IPS-15b (cell line): ENCODE measurements at regions not wholly inside any gene's neighbourhood (a gene's known extent, or its start where the extent isn't known, plus 50 kb on each side); places are given as distances from the start of the nearest gene placed in this dataset.

Experiments
- H3K27me3 ChIP-seq: one replicate; pipeline ENCODE4 v1.6.1; 2013; ENCODE audit warnings: low read length; ENCODE audit not compliant: control insufficient read depth, insufficient read depth
- H3K36me3 ChIP-seq: one replicate; pipeline ENCODE4 v1.6.1; 2013; ENCODE audit warnings: low read length; ENCODE audit not compliant: control insufficient read depth, insufficient read depth
- H3K4me1 ChIP-seq: one replicate; pipeline ENCODE4 v1.6.1; 2013; ENCODE audit warnings: mild to moderate bottlenecking, low read length; ENCODE audit not compliant: control insufficient read depth, insufficient read depth
- H3K4me3 ChIP-seq: one replicate; pipeline ENCODE4 v1.5.1; 2013; ENCODE audit warnings: low read depth, low read length
- H3K9ac ChIP-seq: one replicate; pipeline ENCODE4 v1.6.1; 2013; ENCODE audit warnings: low read depth, mild to moderate bottlenecking, low read length
- H3K9me3 ChIP-seq: one replicate; pipeline ENCODE4 v1.6.1; 2013; ENCODE audit warnings: mild to moderate bottlenecking, low read length; ENCODE audit not compliant: control insufficient read depth, insufficient read depth

- Histone ChIP-seq H3K9me3 (no peaks in the 10 kb centered on the region), H3K9ac (no peak overlapping the region), H3K36me3 (no peaks in the 10 kb centered on the region), H3K4me1 (no peaks in the 10 kb centered on the region), H3K4me3 (no peak overlapping the region), H3K27me3 (no peaks in the 10 kb centered on the region)
These were observed 152.1 kb upstream of the RALGAPA2 start for GRCh38 chr20:20864351-20865096.

- no peaks in the 10 kb centered on the region for H3K27me3 ChIP-seq
- H3K4me1 ChIP-seq = no peaks in the 10 kb centered on the region
- H3K9me3 ChIP-seq = no peaks in the 10 kb centered on the region
- H3K36me3 ChIP-seq = no peaks in the 10 kb centered on the region
- no peak overlapping the region for H3K4me3 ChIP-seq
- no peak overlapping the region for H3K9ac ChIP-seq
These were observed 147.8 kb upstream of the RALGAPA2 start for GRCh38 chr20:20860078-20860806.

GRCh38 chr20:20859510-20859909 lies 147.1 kb upstream of the RALGAPA2 start:
- H3K9me3 ChIP-seq = no peaks in the 10 kb centered on the region
- H3K27me3 ChIP-seq = no peaks in the 10 kb centered on the region

GRCh38 chr20:20856956-20857355 lies 144.5 kb upstream of the RALGAPA2 start:
- H3K36me3 ChIP-seq = no peaks in the 10 kb centered on the region
- no peaks in the 10 kb centered on the region for H3K9me3 ChIP-seq
- H3K9ac ChIP-seq = no peak overlapping the region
- no peak overlapping the region for H3K4me3 ChIP-seq
- no peaks in the 10 kb centered on the region for H3K4me1 ChIP-seq
- H3K27me3 ChIP-seq = no peaks in the 10 kb centered on the region

More at GRCh38 chr20:20859510-20859909, 147.1 kb upstream of the RALGAPA2 start:
- Histone ChIP-seq H3K4me3 (no peak overlapping the region), H3K4me1 (no peaks in the 10 kb centered on the region), H3K9ac (no peak overlapping the region), H3K36me3 (no peaks in the 10 kb centered on the region)

GRCh38 chr20:20856306-20856705 lies 143.9 kb upstream of the RALGAPA2 start:
- no peaks in the 10 kb centered on the region for H3K27me3 ChIP-seq
- H3K4me1 ChIP-seq = no peaks in the 10 kb centered on the region
- H3K36me3 ChIP-seq = no peaks in the 10 kb centered on the region
- H3K9me3 ChIP-seq = no peaks in the 10 kb centered on the region
- no peak overlapping the region for H3K4me3 ChIP-seq
- H3K9ac ChIP-seq = no peak overlapping the region

GRCh38 chr20:20851385-20851784 lies 138.9 kb upstream of the RALGAPA2 start:
- no peaks in the 10 kb centered on the region for H3K9me3 ChIP-seq
- no peak overlapping the region for H3K9ac ChIP-seq
- no peak overlapping the region for H3K4me3 ChIP-seq
- H3K36me3 ChIP-seq = no peaks in the 10 kb centered on the region
- H3K27me3 ChIP-seq = no peaks in the 10 kb centered on the region
- no peaks in the 10 kb centered on the region for H3K4me1 ChIP-seq

- Histone ChIP-seq H3K4me3 (no peak overlapping the region), H3K4me1 (no peaks in the 10 kb centered on the region), H3K9me3 (no peaks in the 10 kb centered on the region), H3K36me3 (no peaks in the 10 kb centered on the region), H3K9ac (no peak overlapping the region), H3K27me3 (no peaks in the 10 kb centered on the region)
These were observed 138.0 kb upstream of the RALGAPA2 start for GRCh38 chr20:20850407-20850806.

- no peaks in the 10 kb centered on the region for H3K27me3 ChIP-seq
- H3K36me3 ChIP-seq = no peaks in the 10 kb centered on the region
- H3K9ac ChIP-seq = no peak overlapping the region
- no peaks in the 10 kb centered on the region for H3K9me3 ChIP-seq
- no peaks in the 10 kb centered on the region for H3K4me1 ChIP-seq
- H3K4me3 ChIP-seq = no peak overlapping the region
These were observed 136.7 kb upstream of the RALGAPA2 start for GRCh38 chr20:20849161-20849560.

- Histone ChIP-seq H3K4me3 (no peak overlapping the region), H3K9me3 (no peaks in the 10 kb centered on the region), H3K36me3 (no peaks in the 10 kb centered on the region), H3K9ac (no peak overlapping the region), H3K4me1 (no peaks in the 10 kb centered on the region), H3K27me3 (no peaks in the 10 kb centered on the region)
These were observed 135.4 kb upstream of the RALGAPA2 start for GRCh38 chr20:20847814-20848213.

- Histone ChIP-seq H3K9me3 (no peaks in the 10 kb centered on the region), H3K9ac (no peak overlapping the region), H3K4me3 (no peak overlapping the region), H3K4me1 (no peaks in the 10 kb centered on the region), H3K27me3 (no peaks in the 10 kb centered on the region), H3K36me3 (no peaks in the 10 kb centered on the region)
These were observed 131.5 kb upstream of the RALGAPA2 start for GRCh38 chr20:20843982-20844381.

- H3K4me1 ChIP-seq = peaks cover 2% of the 10 kb centered on the region
- no peak overlapping the region for H3K9ac ChIP-seq
- H3K27me3 ChIP-seq = peaks cover 5% of the 10 kb centered on the region
- H3K4me3 ChIP-seq = no peak overlapping the region
- H3K9me3 ChIP-seq = no peaks in the 10 kb centered on the region
- no peaks in the 10 kb centered on the region for H3K36me3 ChIP-seq
These were observed 127.3 kb upstream of the RALGAPA2 start for GRCh38 chr20:20839771-20840170.

GRCh38 chr20:20837574-20838021 lies 125.2 kb upstream of the RALGAPA2 start:
- Histone ChIP-seq H3K9me3 (no peaks in the 10 kb centered on the region), H3K4me1 (peaks cover 2% of the 10 kb centered on the region), H3K4me3 (no peak overlapping the region), H3K27me3 (peaks cover 5% of the 10 kb centered on the region), H3K9ac (no peak overlapping the region), H3K36me3 (no peaks in the 10 kb centered on the region)
